Stimulated activated naive B cell treated with anti-CD40 and anti-IgM and Interleukin-4, amounts not matched to agents 10 μg/mL and 1 μg/mL and 100 μg/mL, for 72 hours (primary cell): ENCODE measurements at regions not wholly inside any gene's neighbourhood (a gene's known extent, or its start where the extent isn't known, plus 50 kb on each side); places are given as distances from the start of the nearest gene placed in this dataset.

Experiments
- ATAC-seq, 2 donors: fragments of 150-1000 bp; cut with Tn5 transposase; replicated peaks; 2 replicates each; pipeline ENCODE4 v1.10.0; 2021; ENCODE audit warnings: moderate library complexity in 1 of 2
- DNase-seq: peaks from one replicate; pipeline ENCODE4 v3.0.0; 2021
- H3K27ac Mint-ChIP-seq: one replicate; pipeline ENCODE4 v1.8.0; 2022; ENCODE audit warnings: mild to moderate bottlenecking, mixed read lengths
- H3K27me3 Mint-ChIP-seq, 2 donors: one replicate each; pipeline ENCODE4 v1.8.0; 2022; ENCODE audit warnings: mixed read lengths in 2 of 2
- H3K36me3 Mint-ChIP-seq, 2 donors: one replicate each; pipeline ENCODE4 v1.8.0; 2022; ENCODE audit warnings: mixed read lengths in 2 of 2, mild to moderate bottlenecking in 1 of 2
- H3K4me1 Mint-ChIP-seq, 2 donors: one replicate each; pipeline ENCODE4 v1.8.0; 2022; ENCODE audit warnings: mixed read lengths in 2 of 2, mild to moderate bottlenecking in 1 of 2
- H3K4me3 Mint-ChIP-seq, 2 donors: one replicate each; pipeline ENCODE4 v1.8.0; 2022; ENCODE audit warnings: mild to moderate bottlenecking in 2 of 2, mixed read lengths in 2 of 2, moderate library complexity in 1 of 2
- H3K9me3 Mint-ChIP-seq, 2 donors: one replicate each; pipeline ENCODE4 v1.8.0; 2022; ENCODE audit warnings: mixed read lengths in 2 of 2, mild to moderate bottlenecking in 1 of 2

DNA sequence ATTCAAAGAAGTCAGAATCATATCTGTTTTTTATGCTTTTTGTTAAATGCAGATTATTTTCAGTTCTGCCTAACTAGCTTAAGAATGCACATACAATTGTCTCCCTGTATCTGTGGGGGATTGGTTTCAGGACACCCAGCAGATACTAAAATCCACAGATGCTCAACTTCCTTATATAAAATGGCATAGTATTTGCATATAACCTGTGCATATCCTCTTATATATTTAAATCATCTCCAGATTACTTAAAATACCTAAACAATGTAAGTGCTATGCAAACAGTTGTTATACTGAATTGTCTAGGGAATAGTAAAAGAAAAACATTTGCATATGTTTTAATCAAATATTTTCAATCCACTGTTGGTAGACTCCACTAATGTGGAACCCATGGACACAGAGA is 279.4 kb downstream of the TMA16 start:
- H3K9me3 Mint-ChIP-seq, result no peaks in the 10 kb centered on the region
- no peak for ATAC-seq
- peaks cover 5 to 10% of the 10 kb centered on the region in 2 donors for H3K27me3 Mint-ChIP-seq
- no peak overlapping the region for H3K4me3 Mint-ChIP-seq
- DNase-seq, result no peak
- H3K36me3 Mint-ChIP-seq, result no peaks in the 10 kb centered on the region
- H3K4me1 Mint-ChIP-seq, result no peaks in the 10 kb centered on the region
- H3K27ac Mint-ChIP-seq, result no peak overlapping the region

DNA sequence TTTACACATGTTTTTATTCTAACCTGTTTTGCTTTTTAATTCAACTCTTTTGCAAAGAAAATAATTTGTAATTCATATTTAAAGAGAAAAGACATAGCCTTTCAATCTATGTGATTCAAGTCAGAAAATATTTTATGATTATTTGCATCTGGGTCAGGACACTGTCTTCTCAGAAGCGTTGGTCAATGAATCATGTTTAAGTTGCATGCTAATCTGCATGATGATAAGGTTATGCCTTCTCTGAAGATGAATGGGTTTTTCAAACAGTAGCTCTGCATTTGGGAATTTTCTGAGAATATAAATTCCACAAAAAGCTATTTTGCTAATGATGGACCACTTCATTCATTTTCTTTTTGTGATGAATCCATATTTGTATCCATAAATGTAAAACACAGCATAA is 282.5 kb downstream of the TMA16 start:
- no peak for ATAC-seq
- H3K4me3 Mint-ChIP-seq, result no peak overlapping the region
- no peaks in the 10 kb centered on the region for H3K4me1 Mint-ChIP-seq
- no peaks in the 10 kb centered on the region for H3K9me3 Mint-ChIP-seq
- H3K27me3 Mint-ChIP-seq, result peaks cover 18 to 19% of the 10 kb centered on the region in 2 donors
- no peak for DNase-seq
- no peak overlapping the region for H3K27ac Mint-ChIP-seq
- H3K36me3 Mint-ChIP-seq, result no peaks in the 10 kb centered on the region

DNA sequence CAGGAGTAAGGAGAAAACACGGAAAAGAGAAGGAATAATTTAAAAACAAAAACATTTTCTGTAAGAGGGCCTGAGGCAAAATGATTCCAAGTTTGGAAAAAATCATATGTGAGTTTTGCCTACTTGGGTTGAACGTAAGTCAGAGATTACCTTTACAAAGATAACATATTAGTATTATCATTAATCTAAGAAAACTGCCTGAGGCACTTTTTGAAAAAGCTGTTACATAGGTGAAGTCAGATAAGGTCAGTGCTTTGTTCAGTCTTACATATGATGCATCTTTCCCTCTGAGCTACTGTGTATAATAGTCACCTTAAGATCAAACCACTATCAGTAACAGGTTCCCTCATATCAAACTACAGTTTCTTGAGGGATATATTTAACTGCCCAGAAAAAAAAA is 287.2 kb downstream of the TMA16 start:
- no peak for ATAC-seq

DNA sequence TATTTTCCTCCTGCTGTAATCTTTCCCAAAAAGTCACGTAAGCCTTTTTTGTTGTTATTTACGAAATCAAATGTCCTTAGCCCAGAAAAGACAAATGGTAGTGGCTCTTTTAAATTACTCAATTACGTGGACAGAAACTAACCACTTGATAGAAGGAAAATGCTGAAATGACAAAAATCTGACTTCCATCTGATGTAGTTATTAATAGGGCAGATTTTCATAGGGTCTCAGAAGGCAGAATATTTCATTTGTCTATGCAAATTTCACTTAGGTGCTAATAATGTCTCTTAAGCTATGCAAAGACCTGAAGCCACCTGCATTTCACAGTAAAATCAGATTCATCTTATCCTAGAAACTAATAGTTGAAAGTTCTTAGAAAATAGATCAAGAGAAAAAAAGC is 295.7 kb downstream of the TMA16 start:
- no peaks in the 10 kb centered on the region for H3K36me3 Mint-ChIP-seq
- H3K4me3 Mint-ChIP-seq, result no peak overlapping the region
- DNase-seq, result no peak
- no peak overlapping the region for H3K27ac Mint-ChIP-seq
- no peaks in the 10 kb centered on the region for H3K9me3 Mint-ChIP-seq
- peaks cover 8 to 10% of the 10 kb centered on the region in 2 donors for H3K27me3 Mint-ChIP-seq
- no peak for ATAC-seq
- H3K4me1 Mint-ChIP-seq, result no peaks in the 10 kb centered on the region

More for the DNA sequence above, 287.2 kb downstream of the TMA16 start:
- Mint-ChIP-seq H3K4me3 (no peak overlapping the region), H3K27ac (no peak overlapping the region), H3K27me3 (peaks cover 9 to 22% of the 10 kb centered on the region in 2 donors), H3K36me3 (no peaks in the 10 kb centered on the region), H3K4me1 (no peaks in the 10 kb centered on the region), H3K9me3 (peaks cover 0 to 5% of the 10 kb centered on the region in 2 donors)
- DNase-seq, result no peak

DNA sequence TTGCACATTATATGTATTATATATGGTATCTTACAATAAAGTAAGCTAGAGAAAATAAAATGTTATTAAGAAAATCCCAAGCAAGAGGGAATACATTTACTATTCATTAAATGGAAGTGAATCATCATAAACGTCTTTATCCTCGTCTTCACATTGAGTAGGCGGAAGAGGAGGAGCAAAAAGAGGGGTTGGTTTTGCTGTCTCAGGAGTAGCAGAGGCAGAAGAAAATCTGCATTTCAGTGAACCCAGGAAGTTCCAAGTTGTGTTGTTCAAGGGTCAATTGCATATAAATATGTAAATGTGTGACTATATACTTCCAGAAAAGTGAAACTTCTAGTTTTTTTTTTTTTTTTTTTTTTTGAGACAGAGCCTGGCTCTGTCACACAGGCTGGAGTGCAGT is 301.4 kb downstream of the TMA16 start:
- H3K4me3 Mint-ChIP-seq, result no peak overlapping the region
- DNase-seq, result no peak
- no peaks in the 10 kb centered on the region for H3K4me1 Mint-ChIP-seq
- peaks cover 15 to 18% of the 10 kb centered on the region in 2 donors for H3K27me3 Mint-ChIP-seq
- ATAC-seq, result no peak
- H3K36me3 Mint-ChIP-seq, result no peaks in the 10 kb centered on the region
- no peaks in the 10 kb centered on the region for H3K9me3 Mint-ChIP-seq
- H3K27ac Mint-ChIP-seq, result no peak overlapping the region

DNA sequence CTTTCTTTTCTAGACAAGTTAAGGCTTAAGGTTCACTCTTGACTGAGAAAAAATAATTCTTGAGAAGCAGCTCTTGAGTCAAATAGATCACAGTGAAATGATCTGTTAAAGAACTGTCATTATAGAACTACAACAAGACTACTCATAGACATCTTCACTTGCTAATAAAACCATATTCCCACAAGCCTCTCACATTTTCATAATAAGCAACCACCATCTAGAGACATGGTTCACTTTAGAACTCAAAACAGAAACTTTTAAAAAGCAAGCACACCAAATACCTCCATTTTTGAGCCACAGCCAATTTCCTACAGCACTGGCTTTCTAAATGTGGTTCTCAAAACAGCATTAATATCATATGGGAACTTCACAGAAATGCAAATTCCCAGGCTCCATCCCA is 309.5 kb downstream of the TMA16 start:
- ATAC-seq, result no peak
- DNase-seq, result no peak
- Mint-ChIP-seq H3K27me3 (peaks cover 5 to 19% of the 10 kb centered on the region in 2 donors), H3K9me3 (no peaks in the 10 kb centered on the region), H3K4me3 (no peak overlapping the region), H3K36me3 (no peaks in the 10 kb centered on the region), H3K4me1 (no peaks in the 10 kb centered on the region), H3K27ac (no peak overlapping the region)

DNA sequence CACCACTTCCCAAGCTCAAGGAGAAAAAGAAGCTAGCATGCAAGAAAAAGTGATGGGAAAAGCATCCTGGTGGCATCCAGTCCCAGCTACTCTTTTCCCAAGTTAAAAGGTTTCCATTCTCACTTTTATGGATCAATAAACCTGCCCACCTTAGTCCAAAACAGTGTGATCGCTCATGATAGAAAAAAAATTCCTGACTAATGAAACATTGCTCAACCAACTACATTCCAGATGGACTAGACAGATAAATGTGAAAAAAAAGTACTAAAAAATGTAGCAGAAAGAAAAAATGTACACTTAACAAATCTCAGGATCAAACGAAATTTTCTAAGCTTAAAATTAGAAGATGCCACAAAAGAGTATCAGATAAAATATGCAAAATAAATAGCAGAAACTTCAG is 312.2 kb downstream of the TMA16 start:
- ATAC-seq, result no peak
- Mint-ChIP-seq H3K27me3 (peaks cover 5 to 7% of the 10 kb centered on the region in 2 donors), H3K9me3 (no peaks in the 10 kb centered on the region), H3K4me3 (no peak overlapping the region), H3K27ac (no peak overlapping the region), H3K36me3 (no peaks in the 10 kb centered on the region), H3K4me1 (no peaks in the 10 kb centered on the region)
- DNase-seq, result no peak

DNA sequence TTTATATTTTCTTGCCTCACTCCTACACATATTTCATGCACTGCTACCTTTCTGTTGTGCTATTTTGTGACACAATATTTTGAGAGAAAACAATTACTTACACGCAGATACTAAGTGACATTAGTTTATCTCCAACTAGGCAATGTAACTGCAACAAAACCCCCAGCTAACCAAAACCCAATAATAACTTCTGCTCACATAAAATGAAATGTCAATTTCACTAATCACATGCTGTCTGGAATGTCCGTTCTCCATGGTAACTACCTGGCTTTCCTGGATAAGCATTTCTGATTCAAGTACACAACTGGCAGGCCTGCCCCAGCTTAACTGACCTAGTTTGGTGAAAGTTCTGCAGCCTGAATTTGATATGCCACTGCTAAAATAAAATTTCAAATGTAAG is 313.5 kb downstream of the TMA16 start:
- peaks cover 5 to 7% of the 10 kb centered on the region in 2 donors for H3K27me3 Mint-ChIP-seq
- no peak overlapping the region for H3K4me3 Mint-ChIP-seq
- H3K27ac Mint-ChIP-seq, result no peak overlapping the region
- H3K9me3 Mint-ChIP-seq, result no peaks in the 10 kb centered on the region
- H3K36me3 Mint-ChIP-seq, result no peaks in the 10 kb centered on the region
- ATAC-seq (no peak), DNase-seq (no peak)
- no peaks in the 10 kb centered on the region for H3K4me1 Mint-ChIP-seq

DNA sequence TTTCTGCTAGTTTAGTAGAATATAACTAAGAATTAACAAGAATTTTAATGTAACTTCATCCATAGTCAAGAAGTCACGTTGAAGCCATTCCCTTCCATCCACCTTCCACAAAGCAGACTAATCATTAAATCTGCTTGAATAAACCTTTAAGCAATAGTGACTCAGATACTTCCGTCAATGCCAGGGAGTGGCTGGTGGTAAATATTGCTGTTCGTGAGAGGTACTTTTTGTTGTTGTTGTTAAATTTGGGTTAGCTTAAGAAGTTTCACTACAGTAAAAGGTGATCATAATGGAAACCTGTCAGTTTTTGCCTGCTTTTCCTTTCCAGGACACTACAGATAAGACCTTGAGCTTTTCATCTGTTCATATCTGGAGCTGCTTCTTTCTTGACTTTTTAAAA is 316.3 kb downstream of the TMA16 start:
- Mint-ChIP-seq H3K27me3 (peaks cover 2 to 4% of the 10 kb centered on the region in 2 donors), H3K9me3 (no peaks in the 10 kb centered on the region), H3K27ac (no peak overlapping the region), H3K36me3 (no peaks in the 10 kb centered on the region), H3K4me3 (no peak overlapping the region), H3K4me1 (peaks cover 0 to 8% of the 10 kb centered on the region in 2 donors)
- ATAC-seq, result no peak
- DNase-seq, result no peak

DNA sequence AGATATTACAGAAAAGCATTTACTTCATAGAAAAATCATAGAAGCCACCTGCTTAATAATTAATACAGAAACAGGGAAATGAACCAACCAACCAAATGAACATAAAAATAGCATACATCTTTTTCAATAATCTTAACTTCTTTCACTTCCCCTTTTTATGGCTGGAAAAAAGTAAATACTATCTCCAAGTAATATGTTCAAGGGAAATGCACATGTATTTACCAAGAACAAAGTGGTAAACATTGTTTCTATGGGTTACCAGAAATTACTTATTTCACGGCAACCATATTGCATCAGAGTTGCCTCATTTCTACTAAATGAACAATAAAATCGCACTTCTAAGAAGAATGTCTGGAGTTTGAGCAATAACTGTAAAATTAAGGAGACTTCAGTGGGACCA is 321.3 kb downstream of the TMA16 start:
- no peaks in the 10 kb centered on the region for H3K9me3 Mint-ChIP-seq

DNA sequence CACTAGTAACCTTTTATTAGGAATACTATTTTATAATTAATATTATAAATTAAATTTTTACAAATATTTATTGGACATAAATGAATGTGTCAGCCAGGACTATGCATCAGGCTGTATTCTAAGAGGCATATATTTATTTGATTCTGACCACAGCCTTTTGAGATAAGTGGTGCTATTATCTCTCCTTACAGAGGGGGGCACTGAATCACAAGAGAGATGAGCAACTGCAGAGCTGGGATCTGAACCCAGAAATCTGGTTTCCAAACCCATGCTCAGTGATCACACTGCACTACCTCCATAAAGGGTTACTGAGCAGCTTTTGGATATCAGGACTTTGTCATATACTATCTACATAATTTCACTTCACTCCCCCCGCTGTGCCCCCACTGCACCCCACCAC is 322.0 kb downstream of the TMA16 start:
- Mint-ChIP-seq H3K27me3 (no peaks in the 10 kb centered on the region), H3K27ac (no peak overlapping the region), H3K36me3 (no peaks in the 10 kb centered on the region), H3K9me3 (no peaks in the 10 kb centered on the region), H3K4me1 (peaks cover 2 to 8% of the 10 kb centered on the region in 2 donors), H3K4me3 (no peak overlapping the region)
- ATAC-seq (no peak), DNase-seq (no peak)

More for the DNA sequence above, 321.3 kb downstream of the TMA16 start:
- Mint-ChIP-seq H3K27ac (no peak overlapping the region), H3K27me3 (no peaks in the 10 kb centered on the region), H3K4me1 (peaks cover 2 to 8% of the 10 kb centered on the region in 2 donors), H3K36me3 (no peaks in the 10 kb centered on the region), H3K4me3 (no peak overlapping the region)
- ATAC-seq (peak; percentile 61 to 67), DNase-seq (no peak)

DNA sequence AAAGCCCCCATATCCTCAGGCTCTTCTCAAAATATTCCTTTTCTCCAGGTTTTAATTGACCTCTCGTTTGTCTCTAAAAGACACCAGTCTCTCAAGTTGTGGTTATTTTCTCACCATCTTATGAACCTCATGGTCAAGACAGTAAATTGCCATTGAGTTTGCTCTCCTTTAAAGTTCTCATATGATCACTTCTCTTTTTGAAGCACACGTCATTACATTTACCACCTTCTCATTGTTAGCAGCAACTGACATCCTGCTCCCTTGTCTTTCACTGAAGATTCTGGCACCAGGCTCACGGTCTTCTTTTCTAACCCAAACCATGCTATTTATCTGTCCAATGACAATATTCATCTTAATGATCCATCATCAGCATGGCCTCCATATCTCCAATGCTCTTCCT is 324.2 kb downstream of the TMA16 start:
- no peak overlapping the region for H3K27ac Mint-ChIP-seq
- H3K9me3 Mint-ChIP-seq, result no peaks in the 10 kb centered on the region
- no peak overlapping the region for H3K4me3 Mint-ChIP-seq
- no peak for DNase-seq
- peaks cover 2 to 8% of the 10 kb centered on the region in 2 donors for H3K4me1 Mint-ChIP-seq
- no peaks in the 10 kb centered on the region for H3K36me3 Mint-ChIP-seq
- H3K27me3 Mint-ChIP-seq, result no peaks in the 10 kb centered on the region
- ATAC-seq, result no peak

DNA sequence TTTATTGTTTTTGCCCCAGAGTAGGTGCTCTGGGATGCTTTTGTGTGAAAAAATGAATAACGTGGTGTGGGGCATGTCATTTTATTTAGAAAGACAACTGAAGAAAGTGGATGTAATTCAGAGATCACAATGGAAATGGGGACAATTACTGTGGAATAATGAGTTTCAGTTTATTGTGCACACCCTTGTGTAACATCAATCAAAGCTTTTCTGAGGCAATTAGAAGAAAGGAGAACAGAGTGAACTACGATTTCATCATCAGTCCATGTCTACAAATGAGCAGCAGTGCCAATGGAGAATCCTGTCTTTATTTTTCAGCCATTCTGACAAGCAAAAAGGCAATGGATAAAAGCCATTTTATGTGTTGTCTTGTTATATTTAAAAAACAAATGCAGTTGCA is 339.2 kb downstream of the TMA16 start:
- H3K27ac Mint-ChIP-seq, result no peak overlapping the region
- no peak overlapping the region for H3K4me3 Mint-ChIP-seq
- no peaks in the 10 kb centered on the region for H3K36me3 Mint-ChIP-seq
- H3K9me3 Mint-ChIP-seq, result no peaks in the 10 kb centered on the region
- ATAC-seq, result no peak
- no peaks in the 10 kb centered on the region for H3K4me1 Mint-ChIP-seq
- peaks cover 0 to 6% of the 10 kb centered on the region in 2 donors for H3K27me3 Mint-ChIP-seq
- no peak for DNase-seq

DNA sequence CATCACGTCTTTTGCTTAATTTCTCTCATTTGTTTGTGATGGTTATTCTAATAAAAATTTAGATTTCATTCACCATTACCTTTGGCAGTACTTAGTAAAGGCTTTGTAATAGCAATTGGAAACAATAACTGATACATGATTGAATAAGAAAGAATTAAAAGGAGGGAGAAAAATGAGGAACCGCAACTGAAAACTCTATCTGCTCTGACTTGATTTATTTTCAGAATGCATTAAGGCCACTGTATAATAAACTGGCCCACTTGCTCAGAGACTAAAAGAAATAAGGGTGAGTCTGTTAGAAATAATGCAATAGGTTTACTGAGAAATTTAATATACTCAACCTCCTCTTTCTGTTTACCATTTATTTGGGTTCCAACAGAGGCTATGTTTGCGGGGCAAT is 351.5 kb downstream of the TMA16 start:
- Mint-ChIP-seq H3K36me3 (no peaks in the 10 kb centered on the region), H3K27ac (no peak overlapping the region), H3K27me3 (peaks cover 7 to 8% of the 10 kb centered on the region in 2 donors), H3K9me3 (peaks cover 0 to 4% of the 10 kb centered on the region in 2 donors), H3K4me1 (no peaks in the 10 kb centered on the region), H3K4me3 (no peak overlapping the region)
- no peak for DNase-seq
- ATAC-seq, result no peak

DNA sequence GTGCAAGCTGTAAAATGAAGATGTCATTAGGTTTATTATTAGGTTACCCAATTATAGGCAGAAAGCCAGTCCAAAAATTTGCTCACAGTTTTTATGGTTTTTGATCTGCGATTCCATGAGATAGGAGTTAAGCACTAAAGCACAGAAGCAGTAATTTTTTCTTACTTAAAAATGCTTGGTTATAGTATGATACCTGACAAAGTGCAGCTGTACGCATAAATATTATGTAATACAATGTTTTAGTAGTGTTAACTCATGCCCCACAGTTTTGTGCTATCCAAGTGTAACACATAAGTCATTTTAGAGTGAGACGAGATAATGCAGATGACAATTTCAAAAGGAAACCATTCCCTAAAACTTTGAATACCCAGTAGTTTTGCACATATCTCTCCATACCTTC is 357.8 kb downstream of the TMA16 start:
- DNase-seq (no peak), ATAC-seq (no peak)
- Mint-ChIP-seq H3K4me1 (no peaks in the 10 kb centered on the region), H3K4me3 (no peak overlapping the region), H3K27ac (no peak overlapping the region), H3K9me3 (peaks cover 0 to 5% of the 10 kb centered on the region in 2 donors), H3K36me3 (no peaks in the 10 kb centered on the region), H3K27me3 (peaks cover 0 to 9% of the 10 kb centered on the region in 2 donors)

DNA sequence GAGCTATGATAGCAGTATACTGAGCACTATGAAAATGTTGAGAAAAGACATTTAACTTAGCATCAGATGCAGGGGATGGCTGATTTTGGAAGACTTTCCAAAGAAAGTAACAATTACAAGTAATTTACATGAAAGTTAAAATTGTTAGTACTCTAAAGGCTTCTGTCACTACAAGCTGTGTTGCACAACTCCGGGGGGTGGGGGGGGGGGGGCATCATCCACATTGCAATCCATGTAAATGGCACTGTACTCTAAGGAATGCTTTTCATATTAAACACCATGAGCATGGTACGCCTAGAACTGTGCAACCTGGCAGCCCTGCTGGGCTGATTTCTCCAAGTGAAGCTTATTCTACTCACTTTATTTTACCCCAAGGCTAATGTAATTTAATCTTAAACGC is 363.4 kb downstream of the TMA16 start:
- no peaks in the 10 kb centered on the region for H3K9me3 Mint-ChIP-seq
- no peak overlapping the region for H3K27ac Mint-ChIP-seq
- ATAC-seq, result no peak

More for the DNA sequence above, 363.4 kb downstream of the TMA16 start:
- Mint-ChIP-seq H3K4me1 (no peaks in the 10 kb centered on the region), H3K36me3 (no peaks in the 10 kb centered on the region), H3K27me3 (peaks cover 11 to 13% of the 10 kb centered on the region in 2 donors), H3K4me3 (no peak overlapping the region)
- DNase-seq, result no peak
